ENCODE measurements at regions not wholly inside any gene's neighbourhood (a gene's known extent, or its start where the extent isn't known, plus 50 kb on each side); places are given as distances from the start of the nearest gene placed in this dataset.

DNA sequence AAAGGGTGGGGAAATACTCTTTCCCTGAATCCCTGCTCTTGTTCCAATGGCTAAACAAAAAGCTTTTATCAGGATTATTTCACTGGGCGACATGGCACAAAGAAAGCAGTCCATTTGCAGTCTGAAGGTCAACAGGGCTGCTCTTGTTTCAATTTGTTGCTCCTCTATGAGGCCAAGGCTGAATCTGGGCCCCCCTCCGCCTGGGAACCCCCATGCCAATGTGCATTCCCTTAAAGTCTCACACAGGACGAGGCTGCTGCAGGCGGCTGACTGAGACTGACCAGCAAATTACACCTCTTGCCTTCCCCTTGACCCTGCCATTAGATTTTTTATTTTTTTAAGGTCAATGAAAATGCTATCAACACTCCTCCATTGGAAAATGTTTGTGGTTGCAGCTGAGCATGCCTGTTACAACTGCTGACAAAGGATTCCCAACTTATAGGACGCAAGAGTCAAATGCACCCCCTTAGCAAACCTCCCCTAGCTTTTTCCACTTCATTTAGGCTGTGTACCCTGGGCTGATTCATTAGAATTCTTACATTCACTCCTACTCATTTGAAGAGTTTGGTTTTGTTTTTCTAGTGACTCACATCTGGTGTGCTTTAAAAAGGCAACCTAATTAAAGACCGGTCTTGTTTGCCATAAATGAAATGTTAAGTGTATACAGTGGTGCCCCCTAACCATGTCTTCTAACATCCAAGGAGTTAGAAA is 60.8 kb upstream of the ARHGEF3 start:
- peak; percentile 46 for DNase-seq

DNA sequence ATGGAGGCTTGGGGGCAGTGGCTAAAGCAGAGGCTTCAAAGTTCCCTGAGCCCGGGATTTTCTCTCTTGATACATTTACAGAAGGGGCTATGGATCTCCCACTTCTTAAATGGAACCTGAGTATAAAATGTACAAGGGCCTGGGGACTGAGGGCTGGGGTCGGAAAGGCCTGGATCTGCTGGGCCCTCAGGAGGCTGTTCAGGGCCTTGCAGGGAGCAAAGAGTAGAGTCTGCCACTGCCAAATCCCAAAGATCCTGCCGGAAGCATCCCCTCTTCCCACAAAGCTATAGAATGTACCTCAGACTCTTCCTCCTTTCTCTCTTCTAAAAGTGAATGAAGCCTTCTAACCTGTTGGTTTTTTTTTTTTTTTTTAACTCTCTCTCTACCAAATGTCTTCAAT is 59.8 kb upstream of the ARHGEF3 start:
- DNase-seq, result no peak

DNA sequence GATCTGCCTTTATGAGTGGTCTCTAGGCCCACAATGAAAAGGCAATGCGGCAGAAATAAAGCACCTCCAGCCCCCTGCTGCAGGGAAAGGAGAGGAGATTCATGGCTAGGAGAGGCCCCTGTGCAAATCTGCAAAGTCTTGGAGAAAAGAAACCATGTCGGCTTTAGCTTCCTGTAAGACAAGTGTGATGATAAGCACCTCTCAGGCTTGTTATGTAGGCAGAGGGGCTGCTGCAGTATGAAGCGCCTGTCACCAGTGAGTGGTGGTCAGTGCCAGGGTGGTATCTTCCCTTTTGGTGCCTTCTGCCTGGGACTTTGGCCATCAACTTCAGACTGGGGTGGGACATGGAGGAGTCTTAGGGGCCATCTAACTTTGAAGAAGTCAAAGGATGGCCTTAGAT is 59.2 kb upstream of the ARHGEF3 start:
- no peak for DNase-seq

DNA sequence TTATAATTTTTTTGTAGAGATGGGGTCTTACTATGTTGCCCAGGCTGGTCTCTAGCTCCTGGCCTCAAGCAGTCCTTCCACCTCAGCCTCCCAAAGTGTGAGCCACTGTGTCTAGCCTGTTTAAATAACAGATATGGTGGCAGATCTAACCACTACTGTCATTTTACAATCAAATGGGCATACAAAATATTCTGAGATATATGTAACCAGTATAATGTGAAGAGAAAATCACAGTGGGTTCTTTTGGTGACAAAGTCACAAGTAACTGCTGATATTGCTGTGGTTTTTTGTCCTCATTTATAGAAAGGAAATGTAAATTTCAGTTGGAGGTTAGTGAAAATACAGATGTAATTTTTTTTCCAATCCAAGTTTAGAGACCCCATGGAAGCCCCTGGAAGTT is 58.6 kb upstream of the ARHGEF3 start:
- DNase-seq, result no peak

DNA sequence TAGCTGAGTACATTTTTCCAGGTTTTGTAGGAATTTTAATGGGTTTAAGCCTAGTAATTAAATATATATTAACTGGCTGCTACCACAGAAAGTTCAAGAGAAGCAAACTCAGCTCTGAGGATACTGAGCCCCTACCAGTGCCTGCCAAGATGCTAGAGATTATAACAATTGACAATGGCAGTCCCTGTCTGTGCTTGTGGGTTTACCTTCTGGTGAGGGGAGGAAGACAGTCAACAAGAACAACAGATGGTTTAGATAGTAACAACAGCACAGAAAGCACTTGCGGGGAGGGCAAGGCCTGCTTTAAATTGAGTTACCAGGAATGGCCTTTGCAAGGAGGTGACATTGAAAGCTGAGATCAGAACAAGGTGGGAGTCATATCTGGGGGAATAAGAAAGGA is 56.6 kb upstream of the ARHGEF3 start:
- no peak for DNase-seq

DNA sequence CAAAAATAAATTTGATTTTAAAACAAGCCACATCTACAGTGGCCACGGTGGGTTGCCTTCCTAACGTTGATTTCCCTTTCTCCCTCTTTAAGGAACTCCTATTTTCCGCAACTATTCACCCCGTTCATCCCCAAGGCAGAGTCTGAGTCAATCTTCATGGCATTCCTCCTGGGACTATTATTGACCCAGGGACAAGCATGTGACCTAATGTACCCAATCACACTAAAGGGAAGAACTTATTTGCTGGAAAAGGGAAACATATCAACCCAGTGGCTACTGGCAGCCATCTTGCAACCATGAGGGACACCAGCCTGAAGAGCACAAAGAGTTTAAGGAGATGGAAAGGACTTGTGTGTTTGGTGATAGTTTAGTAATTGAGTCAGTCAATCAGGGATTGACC is 55.4 kb upstream of the ARHGEF3 start:
- no peak for DNase-seq

DNA sequence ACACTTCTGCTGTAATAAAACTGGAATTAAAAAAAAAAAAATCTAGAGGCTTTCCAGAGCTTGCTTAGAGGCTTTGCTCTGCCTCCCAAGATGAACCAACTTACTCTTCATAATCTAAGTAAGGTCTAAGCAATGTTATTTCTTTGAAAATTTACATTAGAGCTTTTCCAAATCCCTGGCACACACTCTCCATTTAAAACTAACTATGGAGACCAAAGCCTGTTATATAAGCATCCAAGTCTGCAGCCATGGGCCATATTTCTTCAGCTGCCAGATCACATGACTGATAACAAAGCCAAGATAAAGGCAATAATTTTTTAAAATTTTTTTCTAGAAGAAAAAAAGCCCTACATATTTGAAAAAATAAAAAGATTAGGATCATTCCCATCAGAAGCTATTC is 55.0 kb upstream of the ARHGEF3 start:
- no peak for DNase-seq

DNA sequence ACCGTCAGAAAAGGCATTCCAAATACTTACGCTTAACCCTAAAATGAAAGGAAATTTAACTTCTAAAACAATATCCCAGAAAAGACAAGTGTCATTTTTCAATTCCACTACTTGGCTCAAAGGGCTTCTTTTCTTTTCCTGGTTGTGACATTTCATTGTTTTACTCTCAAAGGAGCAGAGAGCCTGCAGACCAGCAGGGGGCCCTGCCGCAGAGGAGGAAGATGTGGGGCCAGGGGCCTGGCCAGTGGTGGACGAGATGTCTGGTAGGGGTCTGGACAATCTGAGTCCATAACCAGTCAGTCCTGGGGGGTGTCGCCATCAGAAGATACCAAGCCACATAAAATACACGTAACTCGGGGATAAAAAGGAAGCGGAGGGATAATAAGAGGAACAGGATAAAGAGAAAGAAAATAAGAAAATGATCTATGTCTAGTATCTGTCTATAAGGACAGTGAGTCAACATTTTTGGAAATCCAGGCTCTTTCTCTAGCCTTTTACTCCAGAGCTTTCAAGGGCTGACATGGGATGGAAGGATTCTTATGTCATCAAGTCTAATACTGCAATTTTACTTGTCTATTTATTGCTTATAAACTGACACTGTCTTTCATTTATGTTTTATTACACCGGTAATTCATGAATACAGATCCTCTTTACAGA is 54.2 kb upstream of the ARHGEF3 start:
- DNase-seq, result peak; percentile 43

DNA sequence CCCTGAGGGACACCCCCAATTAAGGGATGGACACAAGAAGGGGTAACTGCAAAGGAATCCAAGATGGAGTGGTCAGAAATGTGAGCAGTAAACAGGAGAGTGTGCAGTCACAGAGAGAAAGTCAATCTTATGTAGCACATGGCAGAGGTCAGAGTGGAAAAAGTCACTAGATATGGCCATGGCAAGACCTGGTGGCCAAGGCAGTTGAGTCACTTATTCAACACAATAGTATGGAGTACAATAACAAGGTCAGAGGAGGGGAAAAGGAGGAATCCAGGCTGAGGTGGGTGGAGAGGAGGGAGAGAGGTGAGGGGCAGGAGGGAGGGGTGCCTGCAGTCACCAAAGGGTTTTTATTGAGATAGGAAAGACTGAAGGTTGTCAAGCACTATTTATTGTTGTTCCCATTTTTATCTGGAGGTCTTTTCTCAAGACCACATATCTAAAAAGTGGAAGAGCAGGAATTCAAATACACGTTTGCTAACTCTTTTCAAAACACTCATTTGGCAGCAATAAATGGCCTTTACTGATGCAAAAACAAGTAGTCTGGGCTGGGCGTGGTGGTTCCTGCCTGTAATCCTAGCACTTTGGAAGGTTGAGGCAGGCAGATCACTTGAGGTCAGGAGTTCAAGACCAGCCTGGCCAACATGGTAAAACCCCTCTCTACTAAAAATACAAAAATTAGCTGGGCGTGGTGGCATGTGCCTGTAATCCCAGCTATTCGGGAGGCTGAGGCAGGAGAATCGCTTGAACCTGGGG is 53.3 kb upstream of the ARHGEF3 start:
- DNase-seq, result no peak

DNA sequence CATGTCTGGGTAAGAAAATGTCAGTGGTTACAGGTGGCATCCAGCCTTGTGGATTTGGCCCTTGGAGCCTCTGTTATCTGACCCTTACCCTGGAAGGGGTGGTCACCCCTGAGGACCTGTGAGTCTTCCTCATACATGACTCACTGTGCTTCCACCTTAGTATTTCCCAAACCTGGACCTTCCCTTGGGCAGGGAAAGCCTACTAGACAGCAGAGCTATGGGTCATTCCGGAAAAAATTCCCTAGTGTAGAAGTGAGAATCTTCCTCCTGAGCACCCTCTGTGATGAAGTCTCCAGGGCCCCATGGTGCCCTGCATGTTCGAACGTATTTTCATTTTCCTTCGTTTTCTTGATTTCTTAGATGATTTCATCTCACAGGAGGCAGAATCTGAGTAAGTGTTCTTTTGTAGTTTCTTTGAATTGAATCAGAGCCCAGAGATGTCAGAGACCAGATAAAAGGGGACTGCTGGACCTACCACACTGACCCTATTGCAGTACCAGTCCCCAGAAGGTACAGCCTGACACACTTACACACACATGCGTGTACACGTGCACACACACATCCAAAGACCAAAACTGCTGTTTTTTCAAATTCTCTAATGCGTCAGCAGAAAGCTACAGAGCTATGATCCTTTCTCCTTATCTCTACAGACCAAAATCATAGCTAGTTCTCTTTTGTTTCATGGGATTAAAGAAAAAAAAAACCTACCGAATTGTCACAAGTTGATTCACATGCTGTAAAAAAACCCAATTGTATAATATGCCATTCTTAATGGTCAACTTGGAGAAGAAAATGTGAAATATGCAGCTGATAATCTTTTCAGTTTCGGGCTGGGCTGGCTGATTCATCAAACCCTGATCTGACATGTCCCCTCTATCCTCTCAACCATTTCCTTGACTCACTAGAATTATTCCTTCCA is 50.5 kb upstream of the ARHGEF3 start:
- peak; percentile 55 for DNase-seq
